GM12878 (cell line): ENCODE measurements at regions not wholly inside any gene's neighbourhood (a gene's known extent, or its start where the extent isn't known, plus 50 kb on each side); places are given as distances from the start of the nearest gene placed in this dataset.

Experiments used
- ATAC-seq: fragments of 200-7000 bp; cut with Tn5 transposase; 3 replicates; pipeline ENCODE4 v1.9.1; 2020; ENCODE audit warnings: mild to moderate bottlenecking, moderate library complexity
- BruUV-seq: library from RNA; stranded (reverse); fragments of 400-500 nt; replicated peaks from 2 replicates; lab custom pipeline; 2021; lab: Mats Ljungman, UMichigan
- CTCF ChIA-PET: fragments of 300-600 bp; sonication (Branson Sonifier 250); formaldehyde crosslinking; extraction: SDS; loops from one replicate; lab custom pipeline; 2021; ENCODE audit warnings: inconsistent platforms; lab: Yijun Ruan, JAX
- POLR2A ChIA-PET: fragments of 350-600 bp; formaldehyde crosslinking; extraction: SDS; loops from one replicate; lab custom pipeline; 2021; ENCODE audit warnings: inconsistent platforms; lab: Charles Lee
- RAD21 ChIA-PET: fragments of 300-600 bp; sonication (Branson Sonifier 250); formaldehyde crosslinking; loops from one replicate; lab custom pipeline; 2023; ENCODE audit warnings: antibody characterized with exemption; ENCODE audit not compliant: unreplicated experiment; lab: Charles Lee
- SMC1A ChIA-PET: fragments of 300-600 bp; sonication (Branson Sonifier 250); formaldehyde crosslinking; loops from one replicate; lab custom pipeline; 2023; ENCODE audit not compliant: unreplicated experiment, uncharacterized antibody; lab: Charles Lee
- DNase-seq: peaks from one replicate; pipeline ENCODE4 v3.0.0-alpha.2; 2011; ENCODE audit warnings: low read depth, low spot score
- FAIRE-seq: peaks from 3 replicates; lab custom pipeline; 2011; peaks lifted over from hg19 to GRCh38; lab: Jason Lieb, UNC
- H2AFZ ChIP-seq: 2 replicates; pipeline ENCODE4 v1.6.0; 2011; ENCODE audit warnings: low read depth, low read length, control low read depth; ENCODE audit not compliant: control insufficient read depth
- H3K27ac ChIP-seq: 2 replicates; pipeline ENCODE4 v1.5.1; 2011; ENCODE audit warnings: control low read depth; ENCODE audit not compliant: control insufficient read depth, insufficient read depth
- H3K27me3 ChIP-seq, 2 experiments: replicated peaks in 1 of 2; 2 replicates each; pipeline versions ENCODE4 v1.6.0 to v1.6.1; 2011; ENCODE audit warnings: low read length in 1 of 2; ENCODE audit not compliant: control insufficient read depth in 2 of 2, insufficient read depth in 2 of 2
- H3K36me3 ChIP-seq, 2 experiments: 2 replicates each; pipeline ENCODE4 v1.5.1; 2011; ENCODE audit warnings: low read length in 1 of 2; ENCODE audit not compliant: control insufficient read depth in 2 of 2, insufficient read depth in 2 of 2
- H3K4me1 ChIP-seq: 2 replicates; pipeline ENCODE4 v1.6.1; 2011; ENCODE audit warnings: mild to moderate bottlenecking, low read length, moderate library complexity, mixed read lengths; ENCODE audit not compliant: control insufficient read depth, insufficient read depth
- H3K4me2 ChIP-seq: 2 replicates; pipeline ENCODE4 v1.6.0; 2011; ENCODE audit warnings: control low read depth; ENCODE audit not compliant: control insufficient read depth, insufficient read depth
- H3K4me3 ChIP-seq: fragments of 200-600 bp; sonication (generic); 2 replicates; pipeline ENCODE4 v1.5.1; 2016
- H3K79me2 ChIP-seq: 2 replicates; pipeline ENCODE4 v1.6.0; 2011; ENCODE audit warnings: low read length; ENCODE audit not compliant: control insufficient read depth, insufficient read depth
- H3K9ac ChIP-seq: 2 replicates; pipeline ENCODE4 v1.8.0; 2011; ENCODE audit warnings: low read length, control low read depth, mixed read lengths; ENCODE audit not compliant: control insufficient read depth, insufficient read depth
- H3K9me3 ChIP-seq: replicated peaks from 3 replicates; pipeline ENCODE4 v1.5.1; 2011; ENCODE audit warnings: mild to moderate bottlenecking, low read length; ENCODE audit not compliant: control insufficient read depth, insufficient read depth
- H4K20me1 ChIP-seq: 2 replicates; pipeline ENCODE4 v1.6.0; 2011; ENCODE audit not compliant: control insufficient read depth, insufficient read depth
- ATF7 ChIP-seq: fragments of 450-650 bp; IDR thresholded peaks from 2 replicates; pipeline ENCODE4 v1.6.1; 2016; ENCODE audit warnings: low read depth, mild to moderate bottlenecking
- EP300 ChIP-seq, 2 experiments: fragments of 150-350 bp in 1 of 2; IDR thresholded peaks; 2 replicates each; pipeline ENCODE4 v1.6.1; 2011 to 2012; ENCODE audit warnings: low read depth in 2 of 2, low read length in 2 of 2, borderline replicate concordance in 1 of 2, improper control_type of control experiment in 1 of 2, inconsistent platforms in 1 of 2; ENCODE audit not compliant: control insufficient read depth in 1 of 2
- ETV6 ChIP-seq, 2 experiments: fragments of 450-650 bp in 1 of 2; IDR thresholded peaks in 1 of 2; conservative IDR thresholded peaks in 1 of 2; 2 replicates each; pipeline ENCODE4 v1.6.1; 2014; ENCODE audit warnings: antibody characterized with exemption in 1 of 2, borderline replicate concordance in 1 of 2, low read depth in 1 of 2, mild to moderate bottlenecking in 1 of 2, moderate library complexity in 1 of 2
- FOS ChIP-seq: IDR thresholded peaks from 3 replicates; pipeline ENCODE4 v1.6.1; 2011; ENCODE audit warnings: borderline replicate concordance; ENCODE audit not compliant: insufficient read length; ENCODE audit errors: extremely low read depth
- HDAC2 ChIP-seq: fragments of 200-600 bp; sonication (generic); IDR thresholded peaks from 2 replicates; pipeline ENCODE4 v1.6.1; 2017
- IKZF2 ChIP-seq, 2 experiments: fragments of 450-650 bp; IDR thresholded peaks; 2 replicates each; pipeline ENCODE4 v1.6.1; 2017; ENCODE audit warnings: mild to moderate bottlenecking in 2 of 2, moderate library complexity in 2 of 2
- MXI1 ChIP-seq: fragments of 150-350 bp; IDR thresholded peaks from 2 replicates; pipeline ENCODE4 v1.6.1; 2011; ENCODE audit warnings: low read depth, mild to moderate bottlenecking, inconsistent platforms, low read length, improper control_type of control experiment
- NR2C1 ChIP-seq: fragments of 450-650 bp; IDR thresholded peaks from 2 replicates; pipeline ENCODE4 v1.6.1; 2017; ENCODE audit warnings: antibody characterized with exemption, mild to moderate bottlenecking, moderate library complexity
- NR2F1 ChIP-seq: fragments of 450-650 bp; conservative IDR thresholded peaks from 2 replicates; pipeline ENCODE4 v1.6.1; 2017; ENCODE audit warnings: mild to moderate bottlenecking
- POLR2A ChIP-seq: IDR thresholded peaks from 2 replicates; pipeline ENCODE4 v1.6.1; 2011; ENCODE audit warnings: low read depth, mild to moderate bottlenecking, low read length
- WGBS: methylation state at CpG from one replicate; pipeline ENCODE4 v1.1.6; 2016; ENCODE audit warnings: low lambda C conversion rate; ENCODE audit not compliant: insufficient replicate concordance, insufficient coverage; ENCODE audit errors: missing lambda C conversion rate; 5-methylcytosine and 5-hydroxymethylcytosine counted together
- in situ Hi-C: fragments of 300-500 bp; cut with MboI; formaldehyde crosslinking; loops from 9 replicates; pipeline ENCODE4 v1.14.3; 2018; ENCODE audit warnings: mixed read lengths
- intact Hi-C: fragments of 100-400 bp; cut with micrococcal nuclease; formaldehyde crosslinking; loops from one replicate; pipeline ENCODE4 v1.14.2; 2022; ENCODE audit not compliant: unreplicated experiment
- TF ChIP-seq, protein P1 (sequence below): fragments of 450-650 bp; IDR thresholded peaks from 2 replicates; pipeline ENCODE4 v1.6.1; 2017; ENCODE audit warnings: low read depth, mild to moderate bottlenecking, moderate library complexity
- TF ChIP-seq, protein P2 (sequence below): fragments of 450-650 bp; IDR thresholded peaks from 2 replicates; pipeline ENCODE4 v1.6.1; 2016; ENCODE audit warnings: mild to moderate bottlenecking
- TF ChIP-seq, protein P3 (sequence below): IDR thresholded peaks from 2 replicates; pipeline ENCODE4 v1.6.1; 2011; ENCODE audit warnings: borderline replicate concordance, low read depth, mild to moderate bottlenecking, moderate library complexity, low read length; ENCODE audit not compliant: insufficient read depth, poor library complexity, severe bottlenecking
- TF ChIP-seq, protein P4 (sequence below): fragments of 150-350 bp; IDR thresholded peaks from 2 replicates; pipeline ENCODE4 v1.6.1; 2016; ENCODE audit warnings: low read depth, low read length
- TF ChIP-seq, protein P5 (sequence below): fragments of 450-650 bp; IDR thresholded peaks from 2 replicates; pipeline ENCODE4 v1.6.1; 2014; ENCODE audit warnings: mild to moderate bottlenecking

DNA sequence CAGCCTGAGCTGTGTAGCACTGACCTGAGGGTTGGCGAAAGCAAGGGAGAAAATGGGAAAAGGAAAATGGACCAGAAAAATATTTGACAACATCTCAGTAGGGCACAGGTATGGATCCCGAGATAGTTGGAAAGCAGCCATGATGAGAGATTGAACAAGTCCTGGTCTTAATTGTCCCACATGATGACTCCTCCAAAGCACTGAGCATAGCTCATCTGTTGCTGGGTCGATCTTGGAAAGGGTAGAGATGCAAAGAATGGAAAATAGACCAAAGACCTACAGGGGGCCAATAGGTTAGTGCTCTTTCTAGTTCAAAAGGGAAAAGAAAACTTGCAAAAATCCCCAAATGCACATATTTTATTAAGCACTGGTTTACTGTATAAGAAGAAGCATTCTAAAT is 251.9 kb downstream of the SEC23A start:
- FAIRE-seq (no peak), DNase-seq (no peak), ATAC-seq (no peak)
- no peak overlapping the region for H2AFZ ChIP-seq
- no peak overlapping the region for H3K4me3 ChIP-seq
- no peaks in the 10 kb centered on the region for H3K36me3 ChIP-seq
- no peak overlapping the region for H3K27ac ChIP-seq
- H3K4me1 ChIP-seq, result no peaks in the 10 kb centered on the region
- 18% methylated on average over 3 of the region's 3 CpGs for WGBS
- SMC1A ChIA-PET, result no interaction called here
- H3K4me2 ChIP-seq, result no peak overlapping the region
- CTCF ChIA-PET, result no interaction called here
- no TSS peak for BruUV-seq
- intact Hi-C loops (no loop called here), in situ Hi-C loops (no loop called here)
- POLR2A ChIA-PET, result no interaction called here
- no peak overlapping the region for H3K9ac ChIP-seq
- no peaks in the 10 kb centered on the region for H3K9me3 ChIP-seq
- no peaks in the 10 kb centered on the region for H4K20me1 ChIP-seq
- RAD21 ChIA-PET, result no interaction called here
- no peaks in the 10 kb centered on the region for H3K27me3 ChIP-seq
- H3K79me2 ChIP-seq, result no peaks in the 10 kb centered on the region
- TF ChIP-seq HDAC2 (no peak), FOS (no peak), ATF7 (no peak), EP300 (IDR thresholded peaks at IDR 0.05; ENCODE audit: borderline replicate concordance in 1 of 2, control insufficient read depth in 1 of 2, low read depth in 2 of 2, low read length in 2 of 2) (no peak), IKZF2 (IDR thresholded peaks at IDR 0.05) (no peak), NR2C1 (no peak), NR2F1 (no peak), POLR2A (no peak), MXI1 (no peak), ETV6 (conservative IDR thresholded peaks at IDR 0.05 in 1 of 2, IDR thresholded peaks at IDR 0.05 in 1 of 2; ENCODE audit: borderline replicate concordance in 1 of 2, low read depth in 1 of 2) (no peak)
- TF ChIP-seq, protein P1, sequence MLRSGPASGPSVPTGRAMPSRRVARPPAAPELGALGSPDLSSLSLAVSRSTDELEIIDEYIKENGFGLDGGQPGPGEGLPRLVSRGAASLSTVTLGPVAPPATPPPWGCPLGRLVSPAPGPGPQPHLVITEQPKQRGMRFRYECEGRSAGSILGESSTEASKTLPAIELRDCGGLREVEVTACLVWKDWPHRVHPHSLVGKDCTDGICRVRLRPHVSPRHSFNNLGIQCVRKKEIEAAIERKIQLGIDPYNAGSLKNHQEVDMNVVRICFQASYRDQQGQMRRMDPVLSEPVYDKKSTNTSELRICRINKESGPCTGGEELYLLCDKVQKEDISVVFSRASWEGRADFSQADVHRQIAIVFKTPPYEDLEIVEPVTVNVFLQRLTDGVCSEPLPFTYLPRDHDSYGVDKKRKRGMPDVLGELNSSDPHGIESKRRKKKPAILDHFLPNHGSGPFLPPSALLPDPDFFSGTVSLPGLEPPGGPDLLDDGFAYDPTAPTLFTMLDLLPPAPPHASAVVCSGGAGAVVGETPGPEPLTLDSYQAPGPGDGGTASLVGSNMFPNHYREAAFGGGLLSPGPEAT, result no peak
- TF ChIP-seq, protein P2, sequence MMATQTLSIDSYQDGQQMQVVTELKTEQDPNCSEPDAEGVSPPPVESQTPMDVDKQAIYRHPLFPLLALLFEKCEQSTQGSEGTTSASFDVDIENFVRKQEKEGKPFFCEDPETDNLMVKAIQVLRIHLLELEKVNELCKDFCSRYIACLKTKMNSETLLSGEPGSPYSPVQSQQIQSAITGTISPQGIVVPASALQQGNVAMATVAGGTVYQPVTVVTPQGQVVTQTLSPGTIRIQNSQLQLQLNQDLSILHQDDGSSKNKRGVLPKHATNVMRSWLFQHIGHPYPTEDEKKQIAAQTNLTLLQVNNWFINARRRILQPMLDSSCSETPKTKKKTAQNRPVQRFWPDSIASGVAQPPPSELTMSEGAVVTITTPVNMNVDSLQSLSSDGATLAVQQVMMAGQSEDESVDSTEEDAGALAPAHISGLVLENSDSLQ, result no peak
- TF ChIP-seq, protein P3, sequence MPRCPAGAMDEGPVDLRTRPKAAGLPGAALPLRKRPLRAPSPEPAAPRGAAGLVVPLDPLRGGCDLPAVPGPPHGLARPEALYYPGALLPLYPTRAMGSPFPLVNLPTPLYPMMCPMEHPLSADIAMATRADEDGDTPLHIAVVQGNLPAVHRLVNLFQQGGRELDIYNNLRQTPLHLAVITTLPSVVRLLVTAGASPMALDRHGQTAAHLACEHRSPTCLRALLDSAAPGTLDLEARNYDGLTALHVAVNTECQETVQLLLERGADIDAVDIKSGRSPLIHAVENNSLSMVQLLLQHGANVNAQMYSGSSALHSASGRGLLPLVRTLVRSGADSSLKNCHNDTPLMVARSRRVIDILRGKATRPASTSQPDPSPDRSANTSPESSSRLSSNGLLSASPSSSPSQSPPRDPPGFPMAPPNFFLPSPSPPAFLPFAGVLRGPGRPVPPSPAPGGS, result no peak
- TF ChIP-seq, protein P4, sequence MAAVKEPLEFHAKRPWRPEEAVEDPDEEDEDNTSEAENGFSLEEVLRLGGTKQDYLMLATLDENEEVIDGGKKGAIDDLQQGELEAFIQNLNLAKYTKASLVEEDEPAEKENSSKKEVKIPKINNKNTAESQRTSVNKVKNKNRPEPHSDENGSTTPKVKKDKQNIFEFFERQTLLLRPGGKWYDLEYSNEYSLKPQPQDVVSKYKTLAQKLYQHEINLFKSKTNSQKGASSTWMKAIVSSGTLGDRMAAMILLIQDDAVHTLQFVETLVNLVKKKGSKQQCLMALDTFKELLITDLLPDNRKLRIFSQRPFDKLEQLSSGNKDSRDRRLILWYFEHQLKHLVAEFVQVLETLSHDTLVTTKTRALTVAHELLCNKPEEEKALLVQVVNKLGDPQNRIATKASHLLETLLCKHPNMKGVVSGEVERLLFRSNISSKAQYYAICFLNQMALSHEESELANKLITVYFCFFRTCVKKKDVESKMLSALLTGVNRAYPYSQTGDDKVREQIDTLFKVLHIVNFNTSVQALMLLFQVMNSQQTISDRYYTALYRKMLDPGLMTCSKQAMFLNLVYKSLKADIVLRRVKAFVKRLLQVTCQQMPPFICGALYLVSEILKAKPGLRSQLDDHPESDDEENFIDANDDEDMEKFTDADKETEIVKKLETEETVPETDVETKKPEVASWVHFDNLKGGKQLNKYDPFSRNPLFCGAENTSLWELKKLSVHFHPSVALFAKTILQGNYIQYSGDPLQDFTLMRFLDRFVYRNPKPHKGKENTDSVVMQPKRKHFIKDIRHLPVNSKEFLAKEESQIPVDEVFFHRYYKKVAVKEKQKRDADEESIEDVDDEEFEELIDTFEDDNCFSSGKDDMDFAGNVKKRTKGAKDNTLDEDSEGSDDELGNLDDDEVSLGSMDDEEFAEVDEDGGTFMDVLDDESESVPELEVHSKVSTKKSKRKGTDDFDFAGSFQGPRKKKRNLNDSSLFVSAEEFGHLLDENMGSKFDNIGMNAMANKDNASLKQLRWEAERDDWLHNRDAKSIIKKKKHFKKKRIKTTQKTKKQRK, result no peak
- TF ChIP-seq, protein P5, sequence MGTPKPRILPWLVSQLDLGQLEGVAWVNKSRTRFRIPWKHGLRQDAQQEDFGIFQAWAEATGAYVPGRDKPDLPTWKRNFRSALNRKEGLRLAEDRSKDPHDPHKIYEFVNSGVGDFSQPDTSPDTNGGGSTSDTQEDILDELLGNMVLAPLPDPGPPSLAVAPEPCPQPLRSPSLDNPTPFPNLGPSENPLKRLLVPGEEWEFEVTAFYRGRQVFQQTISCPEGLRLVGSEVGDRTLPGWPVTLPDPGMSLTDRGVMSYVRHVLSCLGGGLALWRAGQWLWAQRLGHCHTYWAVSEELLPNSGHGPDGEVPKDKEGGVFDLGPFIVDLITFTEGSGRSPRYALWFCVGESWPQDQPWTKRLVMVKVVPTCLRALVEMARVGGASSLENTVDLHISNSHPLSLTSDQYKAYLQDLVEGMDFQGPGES, result no peak
